Activated T-cell treated with anti-CD3 and anti-CD28 coated beads, Interleukin-2, amount 50 U/mL, for 4 hours (primary cell): ENCODE measurements at regions not wholly inside any gene's neighbourhood (a gene's known extent, or its start where the extent isn't known, plus 50 kb on each side); places are given as distances from the start of the nearest gene placed in this dataset.

Source experiments
- ATAC-seq, 2 donors: fragments of 200-7000 bp; cut with Tn5 transposase; one replicate each; pipeline ENCODE4 v1.10.0; 2021
- DNase-seq: peaks from one replicate; pipeline ENCODE4 v3.0.0-alpha.2; 2020
- H3K27me3 Mint-ChIP-seq: one replicate; pipeline ENCODE4 v1.8.0; 2021; ENCODE audit warnings: low read depth, mixed read lengths
- H3K36me3 Mint-ChIP-seq: one replicate; pipeline ENCODE4 v1.8.0; 2022; ENCODE audit warnings: mixed read lengths; ENCODE audit not compliant: insufficient read depth
- H3K4me1 Mint-ChIP-seq: one replicate; pipeline ENCODE4 v1.8.0; 2021; ENCODE audit warnings: low read depth, mixed read lengths
- H3K4me3 Mint-ChIP-seq: one replicate; pipeline ENCODE4 v1.8.0; 2021; ENCODE audit warnings: mild to moderate bottlenecking, moderate library complexity, mixed read lengths
- H3K9me3 Mint-ChIP-seq: one replicate; pipeline ENCODE4 v1.8.0; 2021; ENCODE audit warnings: mixed read lengths

GRCh38 chr17:79454826-79455225, 156.0 kb downstream of the RBFOX3 start:
- no peak for ATAC-seq
- Mint-ChIP-seq H3K9me3 (no peaks in the 10 kb centered on the region), H3K27me3 (peaks cover 17% of the 10 kb centered on the region), H3K36me3 (no peaks in the 10 kb centered on the region), H3K4me3 (no peak overlapping the region), H3K4me1 (no peaks in the 10 kb centered on the region)
- no peak for DNase-seq

- no peaks in the 10 kb centered on the region for H3K9me3 Mint-ChIP-seq
- H3K36me3 Mint-ChIP-seq: no peaks in the 10 kb centered on the region
- no peak for ATAC-seq
- H3K4me1 Mint-ChIP-seq: no peaks in the 10 kb centered on the region
- DNase-seq: no peak
- H3K4me3 Mint-ChIP-seq: no peak overlapping the region
- peaks cover 20% of the 10 kb centered on the region for H3K27me3 Mint-ChIP-seq
Observed at GRCh38 chr17:79453481-79453880, 157.4 kb downstream of the RBFOX3 start.

GRCh38 chr17:79452706-79453105, 158.1 kb downstream of the RBFOX3 start:
- no peak for ATAC-seq
- H3K9me3 Mint-ChIP-seq: no peaks in the 10 kb centered on the region
- no peaks in the 10 kb centered on the region for H3K4me1 Mint-ChIP-seq
- H3K4me3 Mint-ChIP-seq: no peak overlapping the region
- peaks cover 22% of the 10 kb centered on the region for H3K27me3 Mint-ChIP-seq
- no peak for DNase-seq
- no peaks in the 10 kb centered on the region for H3K36me3 Mint-ChIP-seq

GRCh38 chr17:79451167-79451566, 159.7 kb downstream of the RBFOX3 start:
- H3K36me3 Mint-ChIP-seq: no peaks in the 10 kb centered on the region
- ATAC-seq: no peak
- H3K4me3 Mint-ChIP-seq: no peak overlapping the region
- DNase-seq: no peak
- H3K9me3 Mint-ChIP-seq: no peaks in the 10 kb centered on the region
- H3K27me3 Mint-ChIP-seq: peaks cover 22% of the 10 kb centered on the region
- H3K4me1 Mint-ChIP-seq: no peaks in the 10 kb centered on the region

GRCh38 chr17:79446399-79447009, 164.3 kb downstream of the RBFOX3 start:
- no peak overlapping the region for H3K4me3 Mint-ChIP-seq
- no peaks in the 10 kb centered on the region for H3K4me1 Mint-ChIP-seq
- DNase-seq (no peak), ATAC-seq (no peak)
- H3K27me3 Mint-ChIP-seq: peaks cover 4% of the 10 kb centered on the region
- H3K9me3 Mint-ChIP-seq: no peaks in the 10 kb centered on the region
- no peaks in the 10 kb centered on the region for H3K36me3 Mint-ChIP-seq

- H3K36me3 Mint-ChIP-seq: no peaks in the 10 kb centered on the region
- H3K4me1 Mint-ChIP-seq: no peaks in the 10 kb centered on the region
- H3K27me3 Mint-ChIP-seq: peaks cover 4% of the 10 kb centered on the region
- no peak for ATAC-seq
- H3K4me3 Mint-ChIP-seq: no peak overlapping the region
- no peak for DNase-seq
- H3K9me3 Mint-ChIP-seq: no peaks in the 10 kb centered on the region
Observed at GRCh38 chr17:79444198-79444597, 166.7 kb downstream of the RBFOX3 start.

- DNase-seq: no peak
- no peaks in the 10 kb centered on the region for H3K36me3 Mint-ChIP-seq
- no peak overlapping the region for H3K4me3 Mint-ChIP-seq
Observed at GRCh38 chr17:79443026-79443425, 167.8 kb downstream of the RBFOX3 start.

GRCh38 chr17:79441356-79442160, 169.3 kb downstream of the RBFOX3 start:
- H3K4me1 Mint-ChIP-seq: no peaks in the 10 kb centered on the region
- no peaks in the 10 kb centered on the region for H3K9me3 Mint-ChIP-seq
- no peak overlapping the region for H3K4me3 Mint-ChIP-seq
- DNase-seq (no peak), ATAC-seq (no peak)
- H3K36me3 Mint-ChIP-seq: no peaks in the 10 kb centered on the region
- peaks cover 4% of the 10 kb centered on the region for H3K27me3 Mint-ChIP-seq

More at GRCh38 chr17:79443026-79443425, 167.8 kb downstream of the RBFOX3 start:
- Mint-ChIP-seq H3K27me3 (peaks cover 4% of the 10 kb centered on the region), H3K9me3 (no peaks in the 10 kb centered on the region), H3K4me1 (no peaks in the 10 kb centered on the region)
- no peak for ATAC-seq

- DNase-seq (no peak), ATAC-seq (no peak)
- Mint-ChIP-seq H3K4me1 (no peaks in the 10 kb centered on the region), H3K27me3 (peaks cover 14% of the 10 kb centered on the region), H3K36me3 (no peaks in the 10 kb centered on the region), H3K9me3 (no peaks in the 10 kb centered on the region), H3K4me3 (no peak overlapping the region)
Observed at GRCh38 chr17:79440251-79440650, 170.6 kb downstream of the RBFOX3 start.

GRCh38 chr17:79439493-79439892, 171.4 kb downstream of the RBFOX3 start:
- H3K4me1 Mint-ChIP-seq: no peaks in the 10 kb centered on the region
- ATAC-seq (no peak), DNase-seq (no peak)
- no peaks in the 10 kb centered on the region for H3K9me3 Mint-ChIP-seq
- H3K36me3 Mint-ChIP-seq: no peaks in the 10 kb centered on the region
- H3K4me3 Mint-ChIP-seq: no peak overlapping the region
- peaks cover 15% of the 10 kb centered on the region for H3K27me3 Mint-ChIP-seq

- no peak for DNase-seq
- H3K27me3 Mint-ChIP-seq: peaks cover 15% of the 10 kb centered on the region
- H3K4me3 Mint-ChIP-seq: no peak overlapping the region
Observed at GRCh38 chr17:79438546-79439334, 172.1 kb downstream of the RBFOX3 start.

GRCh38 chr17:79438058-79438457, 172.8 kb downstream of the RBFOX3 start:
- ATAC-seq (no peak), DNase-seq (no peak)
- no peak overlapping the region for H3K4me3 Mint-ChIP-seq
- peaks cover 15% of the 10 kb centered on the region for H3K27me3 Mint-ChIP-seq
- H3K4me1 Mint-ChIP-seq: no peaks in the 10 kb centered on the region
- no peaks in the 10 kb centered on the region for H3K36me3 Mint-ChIP-seq
- H3K9me3 Mint-ChIP-seq: no peaks in the 10 kb centered on the region

More at GRCh38 chr17:79438546-79439334, 172.1 kb downstream of the RBFOX3 start:
- no peak for ATAC-seq
- Mint-ChIP-seq H3K9me3 (no peaks in the 10 kb centered on the region), H3K36me3 (no peaks in the 10 kb centered on the region), H3K4me1 (no peaks in the 10 kb centered on the region)

GRCh38 chr17:79437081-79437480, 173.8 kb downstream of the RBFOX3 start:
- DNase-seq (no peak), ATAC-seq (no peak)
- no peaks in the 10 kb centered on the region for H3K9me3 Mint-ChIP-seq
- peaks cover 18% of the 10 kb centered on the region for H3K27me3 Mint-ChIP-seq
- H3K4me3 Mint-ChIP-seq: no peak overlapping the region
- no peaks in the 10 kb centered on the region for H3K36me3 Mint-ChIP-seq
- no peaks in the 10 kb centered on the region for H3K4me1 Mint-ChIP-seq

- H3K9me3 Mint-ChIP-seq: no peaks in the 10 kb centered on the region
- DNase-seq (no peak), ATAC-seq (no peak)
- no peak overlapping the region for H3K4me3 Mint-ChIP-seq
- H3K4me1 Mint-ChIP-seq: no peaks in the 10 kb centered on the region
- H3K27me3 Mint-ChIP-seq: peaks cover 23% of the 10 kb centered on the region
- no peaks in the 10 kb centered on the region for H3K36me3 Mint-ChIP-seq
Observed at GRCh38 chr17:79435962-79436361, 174.9 kb downstream of the RBFOX3 start.
